ENCODE measurements at regions not wholly inside any gene's neighbourhood (a gene's known extent, or its start where the extent isn't known, plus 50 kb on each side); places are given as distances from the start of the nearest gene placed in this dataset.

- Mint-ChIP-seq H3K9me3 (no peaks in the 10 kb centered on the region), H3K36me3 (no peaks in the 10 kb centered on the region), H3K4me1 (ENCODE audit: low read depth) (no peaks in the 10 kb centered on the region), H3K27ac (no peak overlapping the region), H3K27me3 (peaks cover 3% of the 10 kb centered on the region), H3K4me3 (no peak overlapping the region)
- no peak for DNase-seq
- intact Hi-C loops (cut with micrococcal nuclease): no loop called here
- ChIA-PET CTCF (no interaction called here), POLR2A (no interaction called here)
These were observed 181.9 kb downstream of the CTTN start for GRCh38 chr11:70580036-70580805.

- Mint-ChIP-seq H3K27ac (no peak overlapping the region), H3K9me3 (no peaks in the 10 kb centered on the region), H3K4me3 (no peak overlapping the region), H3K36me3 (no peaks in the 10 kb centered on the region), H3K27me3 (peaks cover 3% of the 10 kb centered on the region), H3K4me1 (ENCODE audit: low read depth) (no peaks in the 10 kb centered on the region)
- DNase-seq: no peak
- ChIA-PET POLR2A (no interaction called here), CTCF (no interaction called here)
- intact Hi-C loops (cut with micrococcal nuclease): no loop called here
These were observed 183.9 kb downstream of the CTTN start for GRCh38 chr11:70581991-70582885.

- ChIA-PET POLR2A (no interaction called here), CTCF (no interaction called here)
- no peaks in the 10 kb centered on the region for H3K4me1 Mint-ChIP-seq (ENCODE audit: low read depth)
- no peaks in the 10 kb centered on the region for H3K9me3 Mint-ChIP-seq
- DNase-seq: no peak
- no peak overlapping the region for H3K27ac Mint-ChIP-seq
- H3K36me3 Mint-ChIP-seq: no peaks in the 10 kb centered on the region
- no peak overlapping the region for H3K4me3 Mint-ChIP-seq
- peaks cover 7% of the 10 kb centered on the region for H3K27me3 Mint-ChIP-seq
- intact Hi-C loops (cut with micrococcal nuclease): no loop called here
These were observed 184.7 kb downstream of the CTTN start for GRCh38 chr11:70582886-70583641.

GRCh38 chr11:70583781-70584218, 185.5 kb downstream of the CTTN start:
- Mint-ChIP-seq H3K27ac (no peak overlapping the region), H3K4me3 (no peak overlapping the region), H3K36me3 (no peaks in the 10 kb centered on the region), H3K27me3 (peaks cover 9% of the 10 kb centered on the region), H3K4me1 (ENCODE audit: low read depth) (no peaks in the 10 kb centered on the region), H3K9me3 (no peaks in the 10 kb centered on the region)
- POLR2A ChIA-PET: interaction anchor here (0.5 kb wide), 1 partner anchor 17 kb away, joined by 3 read pairs; no protein-coding TSS in a partner anchor
- no peak for DNase-seq
- CTCF ChIA-PET: no interaction called here
- intact Hi-C loops (cut with micrococcal nuclease): no loop called here

- Mint-ChIP-seq H3K27me3 (peaks cover 12% of the 10 kb centered on the region), H3K36me3 (no peaks in the 10 kb centered on the region), H3K4me1 (ENCODE audit: low read depth) (peaks cover 3% of the 10 kb centered on the region), H3K27ac (no peak overlapping the region), H3K4me3 (no peak overlapping the region), H3K9me3 (no peaks in the 10 kb centered on the region)
- no peak for DNase-seq
- ChIA-PET POLR2A (no interaction called here), CTCF (no interaction called here)
- intact Hi-C loops (cut with micrococcal nuclease): no loop called here
These were observed 186.3 kb downstream of the CTTN start for GRCh38 chr11:70584498-70585235.

- CTCF ChIA-PET: no interaction called here
- peaks cover 12% of the 10 kb centered on the region for H3K27me3 Mint-ChIP-seq
These were observed 186.9 kb downstream of the CTTN start for GRCh38 chr11:70585236-70585545.

GRCh38 chr11:70586261-70587074, 188.1 kb downstream of the CTTN start:
- no peak overlapping the region for H3K4me3 Mint-ChIP-seq
- peaks cover 12% of the 10 kb centered on the region for H3K27me3 Mint-ChIP-seq
- H3K36me3 Mint-ChIP-seq: no peaks in the 10 kb centered on the region
- ChIA-PET CTCF (no interaction called here), POLR2A (no interaction called here)
- no peaks in the 10 kb centered on the region for H3K9me3 Mint-ChIP-seq
- intact Hi-C loops (cut with micrococcal nuclease): no loop called here
- H3K4me1 Mint-ChIP-seq (ENCODE audit: low read depth): peaks cover 13% of the 10 kb centered on the region
- H3K27ac Mint-ChIP-seq: no peak overlapping the region
- no peak for DNase-seq

More at GRCh38 chr11:70585236-70585545, 186.9 kb downstream of the CTTN start:
- intact Hi-C loops (cut with micrococcal nuclease): no loop called here
- no peak for DNase-seq
- H3K9me3 Mint-ChIP-seq: no peaks in the 10 kb centered on the region
- no peaks in the 10 kb centered on the region for H3K36me3 Mint-ChIP-seq
- POLR2A ChIA-PET: no interaction called here
- H3K4me3 Mint-ChIP-seq: no peak overlapping the region
- no peak overlapping the region for H3K27ac Mint-ChIP-seq
- H3K4me1 Mint-ChIP-seq (ENCODE audit: low read depth): peaks cover 6% of the 10 kb centered on the region

- peaks cover 13% of the 10 kb centered on the region for H3K4me1 Mint-ChIP-seq (ENCODE audit: low read depth)
- no peak for DNase-seq
- POLR2A ChIA-PET: no interaction called here
- H3K36me3 Mint-ChIP-seq: no peaks in the 10 kb centered on the region
- no peak overlapping the region for H3K27ac Mint-ChIP-seq
- CTCF ChIA-PET: no interaction called here
- H3K9me3 Mint-ChIP-seq: no peaks in the 10 kb centered on the region
- intact Hi-C loops (cut with micrococcal nuclease): no loop called here
- no peak overlapping the region for H3K4me3 Mint-ChIP-seq
- H3K27me3 Mint-ChIP-seq: peaks cover 12% of the 10 kb centered on the region
These were observed 188.7 kb downstream of the CTTN start for GRCh38 chr11:70587075-70587389.

- intact Hi-C loops (cut with micrococcal nuclease): no loop called here
- Mint-ChIP-seq H3K4me1 (ENCODE audit: low read depth) (peaks cover 13% of the 10 kb centered on the region), H3K4me3 (no peak overlapping the region), H3K27me3 (peaks cover 13% of the 10 kb centered on the region), H3K36me3 (no peaks in the 10 kb centered on the region), H3K9me3 (no peaks in the 10 kb centered on the region), H3K27ac (no peak overlapping the region)
- POLR2A ChIA-PET: no interaction called here
- no peak for DNase-seq
- CTCF ChIA-PET: no interaction called here
These were observed 192.1 kb downstream of the CTTN start for GRCh38 chr11:70590356-70590991.

- H3K36me3 Mint-ChIP-seq: no peaks in the 10 kb centered on the region
- intact Hi-C loops (cut with micrococcal nuclease): no loop called here
- H3K27me3 Mint-ChIP-seq: peaks cover 18% of the 10 kb centered on the region
- POLR2A ChIA-PET: no interaction called here
- no peak overlapping the region for H3K4me3 Mint-ChIP-seq
- CTCF ChIA-PET: no interaction called here
- no peak for DNase-seq
- H3K4me1 Mint-ChIP-seq (ENCODE audit: low read depth): peaks cover 13% of the 10 kb centered on the region
- H3K27ac Mint-ChIP-seq: no peak overlapping the region
- no peaks in the 10 kb centered on the region for H3K9me3 Mint-ChIP-seq
These were observed 194.4 kb downstream of the CTTN start for GRCh38 chr11:70592641-70593165.

- H3K4me1 Mint-ChIP-seq (ENCODE audit: low read depth): peaks cover 13% of the 10 kb centered on the region
- ChIA-PET POLR2A (no interaction called here), CTCF (no interaction called here)
These were observed 195.2 kb downstream of the CTTN start for GRCh38 chr11:70593446-70593983.

More at GRCh38 chr11:70593446-70593983, 195.2 kb downstream of the CTTN start:
- DNase-seq: no peak
- Mint-ChIP-seq H3K4me3 (no peak overlapping the region), H3K27ac (no peak overlapping the region), H3K27me3 (peaks cover 12% of the 10 kb centered on the region), H3K9me3 (no peaks in the 10 kb centered on the region), H3K36me3 (no peaks in the 10 kb centered on the region)
- intact Hi-C loops (cut with micrococcal nuclease): no loop called here
